HL-60 (cell line): ENCODE measurements at regions not wholly inside any gene's neighbourhood (a gene's known extent, or its start where the extent isn't known, plus 50 kb on each side); places are given as distances from the start of the nearest gene placed in this dataset.

Experiments
- DNase-seq, 2 experiments: peaks; one replicate each; pipeline ENCODE4 v3.0.0-alpha.2; 2010 to 2020; ENCODE audit warnings: low read depth in 1 of 2, low spot score in 1 of 2
- H3K27ac ChIP-seq: fragments of 250-450 bp; sonication (Bioruptor Pico); replicated peaks from 2 replicates; pipeline ENCODE4 v1.5.1; 2020; ENCODE audit warnings: mild to moderate bottlenecking, moderate library complexity
- H3K27me3 ChIP-seq: fragments of 250-450 bp; sonication (Bioruptor Pico); 2 replicates; pipeline ENCODE4 v1.5.1; 2021; ENCODE audit warnings: mild to moderate bottlenecking, moderate library complexity; ENCODE audit not compliant: insufficient read depth, poor library complexity, severe bottlenecking
- H3K4me3 ChIP-seq: replicated peaks from 2 replicates; pipeline ENCODE4 v1.5.1; 2011; ENCODE audit warnings: mild to moderate bottlenecking, control low read depth, low read length; ENCODE audit not compliant: insufficient read depth
- GABPA ChIP-seq: IDR thresholded peaks from 2 replicates; pipeline ENCODE4 v1.6.1; 2012; ENCODE audit warnings: low read depth
- POLR2AphosphoS5 ChIP-seq: IDR thresholded peaks from 2 replicates; pipeline ENCODE4 v1.6.1; 2012; ENCODE audit warnings: low read depth
- SPI1 ChIP-seq: IDR thresholded peaks from 2 replicates; pipeline ENCODE4 v1.6.1; 2012; ENCODE audit warnings: low read depth, mild to moderate bottlenecking, borderline replicate concordance
- TF ChIP-seq, protein P1 (sequence below): IDR thresholded peaks from one replicate; pipeline ENCODE4 v1.5.1; 2011; ENCODE audit warnings: low read length, control low read depth, inconsistent platforms; ENCODE audit not compliant: insufficient read depth
- TF ChIP-seq, protein P2 (sequence below): IDR thresholded peaks from 2 replicates; pipeline ENCODE4 v1.6.1; 2012; ENCODE audit warnings: low read depth; ENCODE audit not compliant: insufficient replicate concordance

DNA sequence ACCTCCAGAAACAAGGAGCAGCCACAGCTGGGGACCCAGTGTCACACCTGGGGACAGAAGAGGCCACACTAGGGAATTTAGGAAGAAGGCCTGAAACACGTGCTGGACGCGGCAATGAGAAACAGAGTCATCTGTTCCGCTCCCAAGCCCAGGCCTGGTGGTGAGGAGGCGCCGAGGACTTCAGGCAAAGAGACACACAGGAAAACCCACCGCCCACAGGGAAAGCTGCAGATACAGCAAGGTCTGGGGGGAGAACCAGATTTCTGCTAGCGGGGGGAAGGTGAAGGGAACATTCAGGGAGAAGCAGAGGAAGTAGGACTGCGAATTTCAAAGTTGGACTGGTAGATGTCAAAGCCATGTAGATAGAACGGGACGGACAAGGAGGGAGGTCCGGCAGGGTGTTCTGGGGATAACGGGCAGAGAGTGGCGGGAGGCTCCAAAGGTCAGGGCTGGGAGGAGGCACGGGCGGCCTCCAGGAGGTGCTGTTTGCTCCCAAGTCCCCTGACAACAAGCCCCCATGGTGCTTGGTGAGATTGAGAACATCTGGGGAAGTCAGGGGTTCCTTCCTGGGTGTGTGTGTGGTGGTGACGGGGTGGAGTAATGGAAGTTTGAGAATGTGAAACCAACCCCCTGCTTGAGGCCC is 351.7 kb upstream of the MYT1L start:
- Histone ChIP-seq H3K27ac (no peak overlapping the region), H3K27me3 (peaks cover 3% of the 10 kb centered on the region), H3K4me3 (no peak overlapping the region)
- DNase-seq, result no peak
- TF ChIP-seq SPI1 (no peak), POLR2AphosphoS5 (no peak)
- TF ChIP-seq, protein P1, sequence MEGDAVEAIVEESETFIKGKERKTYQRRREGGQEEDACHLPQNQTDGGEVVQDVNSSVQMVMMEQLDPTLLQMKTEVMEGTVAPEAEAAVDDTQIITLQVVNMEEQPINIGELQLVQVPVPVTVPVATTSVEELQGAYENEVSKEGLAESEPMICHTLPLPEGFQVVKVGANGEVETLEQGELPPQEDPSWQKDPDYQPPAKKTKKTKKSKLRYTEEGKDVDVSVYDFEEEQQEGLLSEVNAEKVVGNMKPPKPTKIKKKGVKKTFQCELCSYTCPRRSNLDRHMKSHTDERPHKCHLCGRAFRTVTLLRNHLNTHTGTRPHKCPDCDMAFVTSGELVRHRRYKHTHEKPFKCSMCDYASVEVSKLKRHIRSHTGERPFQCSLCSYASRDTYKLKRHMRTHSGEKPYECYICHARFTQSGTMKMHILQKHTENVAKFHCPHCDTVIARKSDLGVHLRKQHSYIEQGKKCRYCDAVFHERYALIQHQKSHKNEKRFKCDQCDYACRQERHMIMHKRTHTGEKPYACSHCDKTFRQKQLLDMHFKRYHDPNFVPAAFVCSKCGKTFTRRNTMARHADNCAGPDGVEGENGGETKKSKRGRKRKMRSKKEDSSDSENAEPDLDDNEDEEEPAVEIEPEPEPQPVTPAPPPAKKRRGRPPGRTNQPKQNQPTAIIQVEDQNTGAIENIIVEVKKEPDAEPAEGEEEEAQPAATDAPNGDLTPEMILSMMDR, result no peak

DNA sequence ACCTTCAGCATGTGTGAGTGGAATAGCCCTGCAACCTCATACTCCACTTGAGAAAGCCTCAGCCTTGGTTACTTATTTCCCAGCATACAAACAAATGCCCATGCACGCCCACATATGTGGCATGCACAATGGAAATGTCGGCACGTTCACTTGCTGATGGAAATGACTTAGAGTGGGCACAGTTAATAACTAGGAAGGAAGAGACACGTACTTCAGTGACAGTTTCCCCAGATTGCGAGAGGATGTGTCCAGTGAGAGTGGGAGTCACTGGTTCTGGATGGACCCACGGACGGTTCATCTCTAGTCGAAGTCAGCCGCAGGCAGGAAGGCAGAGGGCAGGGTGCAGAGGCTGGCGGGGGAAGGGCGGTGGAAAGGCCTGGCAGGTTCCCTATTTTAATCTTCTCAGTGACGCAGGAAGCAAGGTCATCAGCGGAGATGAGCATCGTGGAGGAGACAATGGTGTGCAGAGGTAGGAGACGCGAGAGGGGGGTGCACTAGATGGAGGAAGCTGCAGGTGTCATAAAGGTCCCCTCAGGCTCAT is 350.7 kb upstream of the MYT1L start:
- H3K27ac ChIP-seq, result no peak overlapping the region
- no peak overlapping the region for H3K4me3 ChIP-seq
- peaks cover 3% of the 10 kb centered on the region for H3K27me3 ChIP-seq
- TF ChIP-seq GABPA, result no peak
- TF ChIP-seq, protein P2, sequence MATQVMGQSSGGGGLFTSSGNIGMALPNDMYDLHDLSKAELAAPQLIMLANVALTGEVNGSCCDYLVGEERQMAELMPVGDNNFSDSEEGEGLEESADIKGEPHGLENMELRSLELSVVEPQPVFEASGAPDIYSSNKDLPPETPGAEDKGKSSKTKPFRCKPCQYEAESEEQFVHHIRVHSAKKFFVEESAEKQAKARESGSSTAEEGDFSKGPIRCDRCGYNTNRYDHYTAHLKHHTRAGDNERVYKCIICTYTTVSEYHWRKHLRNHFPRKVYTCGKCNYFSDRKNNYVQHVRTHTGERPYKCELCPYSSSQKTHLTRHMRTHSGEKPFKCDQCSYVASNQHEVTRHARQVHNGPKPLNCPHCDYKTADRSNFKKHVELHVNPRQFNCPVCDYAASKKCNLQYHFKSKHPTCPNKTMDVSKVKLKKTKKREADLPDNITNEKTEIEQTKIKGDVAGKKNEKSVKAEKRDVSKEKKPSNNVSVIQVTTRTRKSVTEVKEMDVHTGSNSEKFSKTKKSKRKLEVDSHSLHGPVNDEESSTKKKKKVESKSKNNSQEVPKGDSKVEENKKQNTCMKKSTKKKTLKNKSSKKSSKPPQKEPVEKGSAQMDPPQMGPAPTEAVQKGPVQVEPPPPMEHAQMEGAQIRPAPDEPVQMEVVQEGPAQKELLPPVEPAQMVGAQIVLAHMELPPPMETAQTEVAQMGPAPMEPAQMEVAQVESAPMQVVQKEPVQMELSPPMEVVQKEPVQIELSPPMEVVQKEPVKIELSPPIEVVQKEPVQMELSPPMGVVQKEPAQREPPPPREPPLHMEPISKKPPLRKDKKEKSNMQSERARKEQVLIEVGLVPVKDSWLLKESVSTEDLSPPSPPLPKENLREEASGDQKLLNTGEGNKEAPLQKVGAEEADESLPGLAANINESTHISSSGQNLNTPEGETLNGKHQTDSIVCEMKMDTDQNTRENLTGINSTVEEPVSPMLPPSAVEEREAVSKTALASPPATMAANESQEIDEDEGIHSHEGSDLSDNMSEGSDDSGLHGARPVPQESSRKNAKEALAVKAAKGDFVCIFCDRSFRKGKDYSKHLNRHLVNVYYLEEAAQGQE, result no peak
- peak in 1 of 2 experiments; percentile 13 for DNase-seq

DNA sequence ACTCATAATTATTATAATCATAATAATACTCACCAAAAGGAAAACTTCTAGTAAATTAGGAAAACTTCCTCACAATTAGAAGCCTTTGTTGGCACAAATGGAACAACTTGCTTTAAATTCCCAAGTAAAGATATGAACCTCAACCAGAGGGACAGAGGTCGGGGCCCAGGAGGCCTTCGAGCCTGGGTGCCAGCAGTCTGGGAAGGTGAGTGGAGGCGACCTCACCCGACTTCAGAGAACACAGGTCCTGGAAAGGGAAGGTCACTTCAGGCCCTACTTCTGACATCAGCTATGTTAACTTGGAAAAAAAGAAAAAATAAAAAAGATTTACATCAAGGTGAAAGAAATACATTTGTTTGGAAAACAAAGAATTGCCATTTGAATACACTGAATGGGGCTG is 350.0 kb upstream of the MYT1L start:
- H3K4me3 ChIP-seq, result no peak overlapping the region
- H3K27me3 ChIP-seq, result peaks cover 3% of the 10 kb centered on the region
- DNase-seq, result no peak
- no peak for TF ChIP-seq GABPA
- TF ChIP-seq, protein P2, result no peak
- no peak overlapping the region for H3K27ac ChIP-seq

DNA sequence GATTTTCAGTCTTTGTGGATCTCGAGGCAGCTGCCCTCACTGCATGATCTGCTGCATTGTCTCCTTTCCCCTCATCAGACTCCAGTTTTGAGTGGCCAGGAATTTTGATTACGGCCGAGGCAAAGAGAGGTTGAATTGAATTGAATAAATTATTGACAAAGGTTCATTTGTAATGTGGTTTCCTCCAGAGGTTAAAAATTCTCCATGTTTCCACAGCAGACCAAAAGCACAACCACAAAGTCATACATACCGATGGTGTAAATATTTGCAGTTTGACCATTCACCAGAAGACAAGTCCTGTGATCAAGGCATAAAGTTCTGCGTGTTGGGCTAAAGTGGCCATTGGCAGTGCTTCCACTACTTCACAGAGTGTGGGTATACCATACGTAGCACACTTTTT is 343.8 kb upstream of the MYT1L start:
- H3K27ac ChIP-seq, result no peak overlapping the region
- DNase-seq, result no peak
- TF ChIP-seq, protein P2, result no peak
- H3K4me3 ChIP-seq, result no peak overlapping the region
- no peaks in the 10 kb centered on the region for H3K27me3 ChIP-seq

DNA sequence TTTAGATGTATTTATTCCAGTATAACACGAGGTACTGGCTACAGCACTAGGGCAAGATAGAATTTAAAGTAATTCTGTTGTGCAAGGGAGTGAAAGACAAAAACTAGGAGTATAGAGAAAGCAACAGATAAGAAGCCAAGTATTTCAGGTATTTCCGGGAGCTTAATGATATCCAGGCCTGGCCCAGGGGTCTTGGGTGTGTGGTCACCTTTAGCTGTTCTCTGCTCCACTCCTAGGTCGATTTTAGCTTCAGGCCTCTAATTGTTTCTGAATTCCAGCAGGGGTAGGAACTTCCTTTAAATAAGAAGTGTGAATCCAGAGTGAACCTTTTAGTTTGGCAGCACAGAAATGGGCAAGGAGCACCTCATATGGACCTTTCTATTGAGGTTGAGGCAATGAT is 342.3 kb upstream of the MYT1L start:
- TF ChIP-seq POLR2AphosphoS5 (no peak), SPI1 (no peak), GABPA (no peak)
- TF ChIP-seq, protein P1, result no peak
- TF ChIP-seq, protein P2, result no peak
- no peak for DNase-seq
- H3K4me3 ChIP-seq, result no peak overlapping the region
- H3K27ac ChIP-seq, result no peak overlapping the region
- H3K27me3 ChIP-seq, result no peaks in the 10 kb centered on the region
